A549 (cell line): ENCODE measurements at regions not wholly inside any gene's neighbourhood (a gene's known extent, or its start where the extent isn't known, plus 50 kb on each side); places are given as distances from the start of the nearest gene placed in this dataset.

Experiments
- BHLHE40 ChIP-seq: IDR thresholded peaks from 2 replicates; pipeline ENCODE4 v1.6.1; 2012; ENCODE audit warnings: low read depth, low read length, inconsistent platforms
- CEBPB ChIP-seq, 2 experiments: fragments of >200 bp in 1 of 2; sonication (Bioruptor Twin) in 1 of 2; formaldehyde crosslinking in 1 of 2; IDR thresholded peaks; 2 replicates each; pipeline ENCODE4 v1.6.1; 2012 to 2016
- CTCF ChIP-seq: fragments of >200 bp; sonication (Bioruptor Twin); formaldehyde crosslinking; IDR thresholded peaks from 3 replicates; pipeline ENCODE4 v1.5.1; 2016
- NFE2L2 ChIP-seq: fragments of 150-350 bp; conservative IDR thresholded peaks from 2 replicates; pipeline ENCODE4 v1.6.1; 2014; ENCODE audit warnings: low read length
- PHF8 ChIP-seq: fragments of 200-600 bp; sonication (generic); IDR thresholded peaks from 2 replicates; pipeline ENCODE4 v1.6.1; 2016; ENCODE audit warnings: low read depth, mild to moderate bottlenecking, antibody characterized with exemption, moderate library complexity, borderline replicate concordance
- POLR2A ChIP-seq: IDR thresholded peaks from 2 replicates; pipeline ENCODE4 v1.6.1; 2012; ENCODE audit warnings: mild to moderate bottlenecking, low read length
- POLR2AphosphoS2 ChIP-seq: conservative IDR thresholded peaks from 2 replicates; pipeline ENCODE4 v1.6.1; 2012; ENCODE audit warnings: low read length, improper control_type of control experiment, inconsistent platforms
- RCOR1 ChIP-seq: fragments of 150-350 bp; IDR thresholded peaks from 2 replicates; pipeline ENCODE4 v1.6.1; 2014; ENCODE audit warnings: antibody characterized with exemption, low read length, low read depth
- SMC3 ChIP-seq: fragments of >200 bp; sonication (Bioruptor Twin); formaldehyde crosslinking; IDR thresholded peaks from 3 replicates; pipeline ENCODE4 v1.6.1; 2018; ENCODE audit warnings: inconsistent platforms

GRCh38 chr14:101196795-101197590 lies 293.5 kb upstream of the RTL1 start:
- TF ChIP-seq CTCF (no peak), PHF8 (no peak), CEBPB (IDR thresholded peaks at IDR 0.05) (no peak), POLR2A (no peak), RCOR1 (no peak), BHLHE40 (no peak), SMC3 (no peak), NFE2L2 (no peak), POLR2AphosphoS2 (no peak)
